Keratinocyte (primary cell): ENCODE measurements at regions not wholly inside any gene's neighbourhood (a gene's known extent, or its start where the extent isn't known, plus 50 kb on each side); places are given as distances from the start of the nearest gene placed in this dataset.

Experiments used
- DNase-seq: peaks from one replicate; pipeline ENCODE4 v3.0.0-alpha.2; 2011; ENCODE audit warnings: low read depth, missing footprints, low spot score
- FAIRE-seq: peaks from 2 replicates; lab custom pipeline; 2011; peaks lifted over from hg19 to GRCh38; lab: Jason Lieb, UNC
- H2AFZ ChIP-seq: 2 replicates; pipeline ENCODE4 v1.6.0; 2012; ENCODE audit warnings: low read length, control low read depth, inconsistent platforms; ENCODE audit not compliant: control insufficient read depth
- H3K27ac ChIP-seq: 2 replicates; pipeline ENCODE4 v1.5.1; 2011; ENCODE audit warnings: low read length; ENCODE audit not compliant: control insufficient read depth, insufficient read depth
- H3K27me3 ChIP-seq: 3 replicates; pipeline ENCODE4 v1.6.0; 2011; ENCODE audit warnings: low read length; ENCODE audit not compliant: control insufficient read depth, insufficient read depth; ENCODE audit errors: extremely low read depth
- H3K36me3 ChIP-seq, 2 experiments: 2 replicates in 1 of 2; 3 replicates in 1 of 2; pipeline ENCODE4 v1.5.1; 2011; ENCODE audit warnings: low read length in 2 of 2, mild to moderate bottlenecking in 1 of 2; ENCODE audit not compliant: control insufficient read depth in 2 of 2, insufficient read depth in 2 of 2; ENCODE audit errors: extremely low read depth in 1 of 2
- H3K4me1 ChIP-seq: 3 replicates; pipeline ENCODE4 v1.5.1; 2011; ENCODE audit warnings: low read length; ENCODE audit not compliant: control insufficient read depth, insufficient read depth; ENCODE audit errors: extremely low read depth
- H3K4me2 ChIP-seq: 3 replicates; pipeline ENCODE4 v1.6.0; 2011; ENCODE audit warnings: low read depth, low read length; ENCODE audit not compliant: control insufficient read depth, insufficient read depth; ENCODE audit errors: extremely low read depth
- H3K4me3 ChIP-seq, 3 experiments: fragments of 200-600 bp in 1 of 3; sonication (generic) in 1 of 3; 2 replicates in 2 of 3; 3 replicates in 1 of 3; pipeline ENCODE4 v1.5.1; 2011 to 2016; ENCODE audit warnings: low read length in 3 of 3, mild to moderate bottlenecking in 3 of 3, control low read depth in 2 of 3, inconsistent platforms in 1 of 3, low read depth in 1 of 3, mixed read lengths in 1 of 3, mixed run types in 1 of 3, moderate library complexity in 1 of 3; ENCODE audit not compliant: control insufficient read depth in 2 of 3, insufficient read depth in 2 of 3; ENCODE audit errors: extremely low read depth in 1 of 3
- H3K79me2 ChIP-seq: 2 replicates; pipeline ENCODE4 v1.6.0; 2012; ENCODE audit warnings: low read length; ENCODE audit not compliant: control insufficient read depth, insufficient read depth
- H3K9ac ChIP-seq: 3 replicates; pipeline ENCODE4 v1.6.0; 2011; ENCODE audit warnings: low read length; ENCODE audit not compliant: control insufficient read depth, insufficient read depth; ENCODE audit errors: extremely low read depth
- H3K9me1 ChIP-seq: 3 replicates; pipeline ENCODE4 v1.6.0; 2011; ENCODE audit warnings: low read length; ENCODE audit not compliant: control insufficient read depth, insufficient read depth; ENCODE audit errors: extremely low read depth
- H3K9me3 ChIP-seq: 2 replicates; pipeline ENCODE4 v1.5.1; 2012; ENCODE audit warnings: low read depth, low read length; ENCODE audit not compliant: control insufficient read depth
- H4K20me1 ChIP-seq: 3 replicates; pipeline ENCODE4 v1.6.0; 2011; ENCODE audit warnings: low read length; ENCODE audit not compliant: control insufficient read depth, insufficient read depth; ENCODE audit errors: extremely low read depth
- CTCF ChIP-seq, 3 experiments: IDR thresholded peaks in 1 of 3; conservative IDR thresholded peaks in 1 of 3; optimal IDR thresholded peaks in 1 of 3; 2 replicates in 2 of 3; 3 replicates in 1 of 3; pipeline versions ENCODE3 to v1.5.1; 2011; ENCODE audit warnings: low read length in 3 of 3, mild to moderate bottlenecking in 3 of 3, moderate library complexity in 2 of 3, control low read depth in 1 of 3, inconsistent platforms in 1 of 3; ENCODE audit not compliant: insufficient read depth in 2 of 3; ENCODE audit errors: extremely low read depth in 1 of 3
- EZH2 ChIP-seq: IDR thresholded peaks from one replicate; pipeline ENCODE4 v1.6.1; 2012; ENCODE audit warnings: inconsistent platforms, mild to moderate bottlenecking, low read length, moderate library complexity
- dilution Hi-C: fragments of 300-500 bp; cut with MboI; formaldehyde crosslinking; loops from one replicate; pipeline ENCODE4 v1.7.0; 2020; ENCODE audit warnings: low sequenced_read_pairs; ENCODE audit not compliant: extremely low pct_ligation_motif_present

- dilution Hi-C loops = no loop called here
- DNase-seq (no peak), FAIRE-seq (no peak)
- no peak overlapping the region for H3K9ac ChIP-seq
- no peak overlapping the region for H3K4me3 ChIP-seq
- no peak overlapping the region for H3K4me2 ChIP-seq
- H3K9me1 ChIP-seq = no peaks in the 10 kb centered on the region
- no peaks in the 10 kb centered on the region for H4K20me1 ChIP-seq
- H3K27me3 ChIP-seq = peaks cover 8% of the 10 kb centered on the region
- no peaks in the 10 kb centered on the region for H3K4me1 ChIP-seq
- no peak overlapping the region for H3K27ac ChIP-seq
- no peaks in the 10 kb centered on the region for H3K79me2 ChIP-seq
- no peak for TF ChIP-seq EZH2
- no peak for TF ChIP-seq CTCF (optimal IDR thresholded peaks at IDR 0.05 in 1 of 3, IDR thresholded peaks at IDR 0.05 in 1 of 3, conservative IDR thresholded peaks at IDR 0.05 in 1 of 3; ENCODE audit: extremely low read depth in 1 of 3, insufficient read depth in 2 of 3, low read length in 3 of 3)
- H3K9me3 ChIP-seq = no peaks in the 10 kb centered on the region
- no peaks in the 10 kb centered on the region for H3K36me3 ChIP-seq
- no peak overlapping the region for H2AFZ ChIP-seq
These were observed 524.2 kb downstream of the CDH26 start for GRCh38 chr20:60482221-60483008.

GRCh38 chr20:60483371-60483770 lies 525.1 kb downstream of the CDH26 start:
- H3K9ac ChIP-seq = no peak overlapping the region
- H3K27me3 ChIP-seq = peaks cover 8% of the 10 kb centered on the region
- TF ChIP-seq EZH2 (no peak), CTCF (optimal IDR thresholded peaks at IDR 0.05 in 1 of 3, IDR thresholded peaks at IDR 0.05 in 1 of 3, conservative IDR thresholded peaks at IDR 0.05 in 1 of 3; ENCODE audit: extremely low read depth in 1 of 3, insufficient read depth in 2 of 3, low read length in 3 of 3) (no peak)
- no peaks in the 10 kb centered on the region for H3K9me1 ChIP-seq
- H3K9me3 ChIP-seq = no peaks in the 10 kb centered on the region
- no peak overlapping the region for H3K4me2 ChIP-seq
- no peaks in the 10 kb centered on the region for H3K4me1 ChIP-seq
- no peak overlapping the region for H3K27ac ChIP-seq
- no peaks in the 10 kb centered on the region for H3K79me2 ChIP-seq
- dilution Hi-C loops = no loop called here
- no peak overlapping the region for H3K4me3 ChIP-seq
- H4K20me1 ChIP-seq = no peaks in the 10 kb centered on the region
- no peak for FAIRE-seq
- DNase-seq = no peak
- no peaks in the 10 kb centered on the region for H3K36me3 ChIP-seq
- H2AFZ ChIP-seq = no peak overlapping the region
